H9 (cell line): ENCODE measurements at regions not wholly inside any gene's neighbourhood (a gene's known extent, or its start where the extent isn't known, plus 50 kb on each side); places are given as distances from the start of the nearest gene placed in this dataset.
A peak's percentile ranks its signal among the peaks of the same experiment; 100 is the strongest.

Experiments
- DNase-seq: peaks from one replicate; pipeline ENCODE4 v3.0.0-alpha.2; 2017
- H2AFZ ChIP-seq: one replicate; pipeline ENCODE4 v1.6.1; 2013; ENCODE audit warnings: mild to moderate bottlenecking, low read length, control low read depth, moderate library complexity
- H2AK5ac ChIP-seq: 2 replicates; pipeline ENCODE4 v1.6.1; 2013; ENCODE audit warnings: low read length, control low read depth, mixed read lengths; ENCODE audit not compliant: insufficient read length
- H2BK120ac ChIP-seq: one replicate; pipeline ENCODE4 v1.6.1; 2013; ENCODE audit warnings: low read depth, mild to moderate bottlenecking, low read length, control low read depth, inconsistent platforms; ENCODE audit not compliant: poor library complexity, severe bottlenecking
- H2BK12ac ChIP-seq: 2 replicates; pipeline ENCODE4 v1.6.1; 2013; ENCODE audit warnings: low read length, control low read depth, mixed read lengths, low read depth; ENCODE audit not compliant: insufficient read length
- H2BK15ac ChIP-seq: 2 replicates; pipeline ENCODE4 v1.6.1; 2013; ENCODE audit warnings: low read depth, low read length, control low read depth
- H2BK20ac ChIP-seq: one replicate; pipeline ENCODE4 v1.6.1; 2013; ENCODE audit warnings: low read depth, mild to moderate bottlenecking, low read length, control low read depth, inconsistent platforms; ENCODE audit not compliant: poor library complexity, severe bottlenecking
- H2BK5ac ChIP-seq: 2 replicates; pipeline ENCODE4 v1.6.1; 2013; ENCODE audit warnings: low read length, control low read depth, mixed read lengths; ENCODE audit not compliant: insufficient read length
- H3K14ac ChIP-seq: 2 replicates; pipeline ENCODE4 v1.6.1; 2013; ENCODE audit warnings: low read length, control low read depth; ENCODE audit not compliant: insufficient read depth
- H3K18ac ChIP-seq: 2 replicates; pipeline ENCODE4 v1.6.1; 2013; ENCODE audit warnings: low read depth, mild to moderate bottlenecking, mixed read lengths, low read length, control low read depth; ENCODE audit not compliant: insufficient read length
- H3K23ac ChIP-seq: 2 replicates; pipeline ENCODE4 v1.6.1; 2013; ENCODE audit warnings: low read length, control low read depth, mixed read lengths, low read depth; ENCODE audit not compliant: insufficient read length
- H3K23me2 ChIP-seq: 2 replicates; pipeline ENCODE4 v1.6.1; 2013; ENCODE audit warnings: low read depth, mild to moderate bottlenecking, mixed read lengths, low read length, control low read depth; ENCODE audit not compliant: insufficient read length, poor library complexity, severe bottlenecking
- H3K27ac ChIP-seq: 2 replicates; pipeline ENCODE4 v1.5.1; 2013; ENCODE audit warnings: low read length, control low read depth, mixed read lengths, low read depth; ENCODE audit not compliant: insufficient read length
- H3K27me3 ChIP-seq: 2 replicates; pipeline ENCODE4 v1.6.1; 2013; ENCODE audit warnings: low read length, control low read depth, inconsistent platforms; ENCODE audit not compliant: insufficient read depth
- H3K4ac ChIP-seq: 2 replicates; pipeline ENCODE4 v1.6.1; 2013; ENCODE audit warnings: low read depth, mild to moderate bottlenecking, control low read depth, inconsistent platforms, low read length, moderate library complexity
- H3K4me1 ChIP-seq: 2 replicates; pipeline ENCODE4 v1.6.1; 2013; ENCODE audit warnings: low read length, control low read depth, inconsistent platforms; ENCODE audit not compliant: insufficient read depth
- H3K4me2 ChIP-seq: 2 replicates; pipeline ENCODE4 v1.6.1; 2013; ENCODE audit warnings: low read length, control low read depth, mixed read lengths; ENCODE audit not compliant: insufficient read length, insufficient read depth
- H3K56ac ChIP-seq: 2 replicates; pipeline ENCODE4 v1.6.1; 2013; ENCODE audit warnings: low read depth, mild to moderate bottlenecking, mixed read lengths, low read length, control low read depth; ENCODE audit not compliant: insufficient read length
- H3K79me1 ChIP-seq: 2 replicates; pipeline ENCODE4 v1.6.1; 2013; ENCODE audit warnings: low read depth, mild to moderate bottlenecking, moderate library complexity, low read length, control low read depth, inconsistent platforms; ENCODE audit not compliant: insufficient read depth, poor library complexity, severe bottlenecking
- H3K79me2 ChIP-seq: 2 replicates; pipeline ENCODE4 v1.6.1; 2013; ENCODE audit warnings: low read length, control low read depth, inconsistent platforms; ENCODE audit not compliant: insufficient read depth
- H3K9ac ChIP-seq: 2 replicates; pipeline ENCODE4 v1.6.1; 2013; ENCODE audit warnings: low read length, control low read depth, mixed read lengths; ENCODE audit not compliant: insufficient read length; ENCODE audit errors: extremely low read depth
- H3K9me3 ChIP-seq: one replicate; pipeline ENCODE4 v1.6.1; 2013; ENCODE audit warnings: low read depth, low read length, inconsistent platforms; ENCODE audit not compliant: control insufficient read depth
- H3T11ph ChIP-seq: one replicate; pipeline ENCODE4 v1.6.1; 2013; ENCODE audit warnings: mild to moderate bottlenecking, low read length, control low read depth, inconsistent platforms
- H4K20me1 ChIP-seq: one replicate; pipeline ENCODE4 v1.6.1; 2013; ENCODE audit not compliant: control insufficient read depth, insufficient read length, insufficient read depth
- H4K5ac ChIP-seq: 2 replicates; pipeline ENCODE4 v1.6.1; 2013; ENCODE audit warnings: low read depth, mild to moderate bottlenecking, mixed read lengths, low read length, control low read depth; ENCODE audit not compliant: insufficient read length
- H4K8ac ChIP-seq: replicated peaks from 2 replicates; pipeline ENCODE4 v1.6.1; 2013; ENCODE audit warnings: low read length, control low read depth, mixed read lengths, low read depth; ENCODE audit not compliant: insufficient read length
- H4K91ac ChIP-seq: 2 replicates; pipeline ENCODE4 v1.6.1; 2013; ENCODE audit warnings: low read depth, mild to moderate bottlenecking, moderate library complexity, mixed read lengths, low read length, control low read depth; ENCODE audit not compliant: insufficient read length
- H3K27ac Mint-ChIP-seq, 3 experiments: 2 replicates in 2 of 3; 3 replicates in 1 of 3; pipeline ENCODE4 v1.8.0; 2020 to 2021; ENCODE audit warnings: mixed read lengths in 3 of 3, mild to moderate bottlenecking in 1 of 3, moderate library complexity in 1 of 3
- H3K27me3 Mint-ChIP-seq: 2 replicates; pipeline ENCODE4 v1.8.0; 2021; ENCODE audit warnings: low read depth, mild to moderate bottlenecking, moderate library complexity, mixed read lengths
- H3K36me3 Mint-ChIP-seq, 3 experiments: 2 replicates in 2 of 3; 3 replicates in 1 of 3; pipeline ENCODE4 v1.8.0; 2020 to 2021; ENCODE audit warnings: low read depth in 3 of 3, mixed read lengths in 3 of 3; ENCODE audit not compliant: insufficient read depth in 1 of 3
- H3K4me1 Mint-ChIP-seq, 2 experiments: 2 replicates each; pipeline ENCODE4 v1.8.0; 2020; ENCODE audit warnings: mixed read lengths in 2 of 2
- H3K4me3 Mint-ChIP-seq, 2 experiments: 2 replicates in 1 of 2; 3 replicates in 1 of 2; pipeline ENCODE4 v1.8.0; 2020 to 2021; ENCODE audit warnings: mild to moderate bottlenecking in 2 of 2, mixed read lengths in 2 of 2, moderate library complexity in 1 of 2
- H3K9me3 Mint-ChIP-seq, 2 experiments: 2 replicates in 1 of 2; 3 replicates in 1 of 2; pipeline ENCODE4 v1.8.0; 2020; ENCODE audit warnings: mild to moderate bottlenecking in 2 of 2, mixed read lengths in 2 of 2, moderate library complexity in 1 of 2
- CTCF ChIP-seq: fragments of 200-600 bp; sonication (generic); conservative IDR thresholded peaks from 3 replicates; pipeline ENCODE4 v1.8.0; 2021; ENCODE audit warnings: antibody characterized with exemption, mild to moderate bottlenecking
- WGBS: extraction: QIAGEN DNeasy Blood & Tissue Kit; methylation state at CpG from one replicate; pipeline ENCODE4 v1.1.7; 2013; ENCODE audit warnings: missing lambda C conversion rate, low lambda C conversion rate, mixed read lengths; ENCODE audit not compliant: insufficient read length; ENCODE audit errors: extremely low coverage; 5-methylcytosine and 5-hydroxymethylcytosine counted together

GRCh38 chr5:110956280-110956912, 115.1 kb upstream of the TSLP start:
- DNase-seq: peak; percentile 58
- no peak overlapping the region for H3K4me3 Mint-ChIP-seq
- Histone ChIP-seq H3K14ac (peak overlapping the region; percentile 73; the same call in 1 of the 2 replicates), H3K23ac (no peak overlapping the region), H3K23me2 (no peaks in the 10 kb centered on the region), H3K27ac (no peak overlapping the region), H2AFZ (no peak overlapping the region), H3K27me3 (no peaks in the 10 kb centered on the region), H3K9ac (no peak overlapping the region), H3K4me1 (no peaks in the 10 kb centered on the region), H3T11ph (no peak overlapping the region), H3K79me1 (no peaks in the 10 kb centered on the region), H4K5ac (no peak overlapping the region), H2BK120ac (no peak overlapping the region), H3K4ac (no peak overlapping the region), H3K56ac (no peak overlapping the region), H4K91ac (no peak overlapping the region), H4K8ac (no peak overlapping the region), H2BK20ac (no peak overlapping the region), H2BK5ac (no peak overlapping the region), H2BK12ac (no peak overlapping the region), H3K18ac (no peak overlapping the region), H3K9me3 (no peaks in the 10 kb centered on the region), H2AK5ac (no peak overlapping the region), H4K20me1 (no peaks in the 10 kb centered on the region), H2BK15ac (no peak overlapping the region; the same call in 1 of the 2 replicates), H3K4me2 (no peak overlapping the region), H3K79me2 (no peaks in the 10 kb centered on the region)
- no peak overlapping the region for H3K27ac Mint-ChIP-seq
- peaks cover 2 to 8% of the 10 kb centered on the region in 2 experiments; a peak in 3 of 4 replicates for H3K4me1 Mint-ChIP-seq
- WGBS: no CpG with 5 or more reads among the region's 20 CpGs
- H3K9me3 Mint-ChIP-seq: 0 out of 5 replicates have a peak, but pooled peaks cover 0 to 6% of the 10 kb centered on the region in 2 experiments
- no peaks in the 10 kb centered on the region; the same call in 1 of the 2 replicates for H3K27me3 Mint-ChIP-seq
- no peak for TF ChIP-seq CTCF
- H3K36me3 Mint-ChIP-seq: no peaks in the 10 kb centered on the region
